Upper lobe of left lung (tissue), 4 donors: ENCODE measurements at regions not wholly inside any gene's neighbourhood (a gene's known extent, or its start where the extent isn't known, plus 50 kb on each side); places are given as distances from the start of the nearest gene placed in this dataset.

Experiments used
- CTCF ChIP-seq, 6 experiments: fragments of 450-650 bp in 4 of 6; fragments of 200-600 bp in 2 of 6; sonication (generic) in 2 of 6; IDR thresholded peaks; one replicate each; pipeline ENCODE4 v1.5.1; 2016 to 2019; ENCODE audit warnings: antibody characterized with exemption in 6 of 6
- EP300 ChIP-seq, 4 donors: sonication (generic); formaldehyde crosslinking; IDR thresholded peaks; one replicate each; pipeline ENCODE4 v1.5.1; 2017; ENCODE audit warnings: antibody characterized with exemption in 4 of 4, control low read depth in 2 of 4
- POLR2A ChIP-seq, 4 donors: fragments of 450-650 bp; IDR thresholded peaks; one replicate each; pipeline ENCODE4 v1.5.1; 2016 to 2017; ENCODE audit warnings: antibody characterized with exemption in 4 of 4, mild to moderate bottlenecking in 2 of 4
- POLR2AphosphoS5 ChIP-seq, 2 donors: sonication (generic); formaldehyde crosslinking; IDR thresholded peaks; one replicate each; pipeline ENCODE4 v1.5.1; 2017; ENCODE audit warnings: antibody characterized with exemption in 2 of 2

GRCh38 chr13:78465250-78465649, 138.1 kb downstream of the POU4F1 start:
- no peak for TF ChIP-seq CTCF (IDR thresholded peaks at IDR 0.05)
- no peak for TF ChIP-seq POLR2A (IDR thresholded peaks at IDR 0.05)
- no peak for TF ChIP-seq POLR2AphosphoS5 (IDR thresholded peaks at IDR 0.05)
- TF ChIP-seq EP300 (IDR thresholded peaks at IDR 0.05) = no peak
